ENCODE measurements at regions not wholly inside any gene's neighbourhood (a gene's known extent, or its start where the extent isn't known, plus 50 kb on each side); places are given as distances from the start of the nearest gene placed in this dataset.

- POLR2A ChIA-PET = interaction anchor here (0.6 kb wide), 2 partner anchors 41 to 117 kb away, joined by 5 to 8 read pairs; no protein-coding TSS in a partner anchor
- no peaks in the 10 kb centered on the region for H3K79me2 ChIP-seq (ENCODE audit: control insufficient read depth, insufficient read depth, low read length)
- WGBS (ENCODE audit: insufficient coverage, insufficient replicate concordance, low lambda C conversion rate, missing lambda C conversion rate) = 0% methylated on average over 1 of the region's 1 CpG
- no TSS peak for BruUV-seq (replicated peaks)
- H3K36me3 ChIP-seq (ENCODE audit: control insufficient read depth in 2 of 2, insufficient read depth in 2 of 2, low read length in 1 of 2) = no peaks in the 10 kb centered on the region
- in situ Hi-C loops (cut with MboI) = no loop called here
- RAD21 ChIA-PET (ENCODE audit: unreplicated experiment) = interaction anchor here (0.9 to 2.0 kb wide), 2 partner anchors 27 to 41 kb away, joined by 3 to 4 read pairs; no protein-coding TSS in a partner anchor
- H3K4me2 ChIP-seq (ENCODE audit: control insufficient read depth, insufficient read depth) = no peak overlapping the region
- H4K20me1 ChIP-seq (ENCODE audit: control insufficient read depth, insufficient read depth) = no peaks in the 10 kb centered on the region
- H3K9ac ChIP-seq (ENCODE audit: control insufficient read depth, insufficient read depth, low read length) = no peak overlapping the region
- intact Hi-C loops (cut with micrococcal nuclease; ENCODE audit: unreplicated experiment) = no loop called here
- SMC1A ChIA-PET (ENCODE audit: uncharacterized antibody, unreplicated experiment) = interaction anchor here (1.3 to 2.0 kb wide), 5 partner anchors 11 to 157 kb away, joined by 4 to 6 read pairs (median 5); no protein-coding TSS in a partner anchor
- H2AFZ ChIP-seq (ENCODE audit: control insufficient read depth, low read depth, low read length) = no peak overlapping the region
- H3K4me3 ChIP-seq = no peak overlapping the region
- DNase-seq (ENCODE audit: low read depth, low spot score) = no peak
- CTCF ChIA-PET = no interaction called here
- no peak for FAIRE-seq
- no peaks in the 10 kb centered on the region; the same call in 2 of the 3 replicates for H3K9me3 ChIP-seq (replicated peaks; ENCODE audit: control insufficient read depth, insufficient read depth, low read length)
- no peak for TF ChIP-seq CREM (IDR thresholded peaks at IDR 0.05; ENCODE audit: low read depth)
- TF ChIP-seq ZBTB33 (IDR thresholded peaks at IDR 0.05) = no peak
- TF ChIP-seq KLF5 (IDR thresholded peaks at IDR 0.05; ENCODE audit: partially characterized antibody) = no peak
- no peak for TF ChIP-seq KAT2A (conservative IDR thresholded peaks at IDR 0.05; ENCODE audit: control insufficient read depth, low read depth, low read length)
- no peak for TF ChIP-seq CBX5 (IDR thresholded peaks at IDR 0.05; ENCODE audit: low read depth)
- no peak for TF ChIP-seq TCF12 (IDR thresholded peaks at IDR 0.05; ENCODE audit: low read depth, low read length)
- TF ChIP-seq RBBP5 (conservative IDR thresholded peaks at IDR 0.05) = no peak
- TF ChIP-seq SP1 (IDR thresholded peaks at IDR 0.05; ENCODE audit: low read depth, low read length) = no peak
- no peak for TF ChIP-seq RFX5 (IDR thresholded peaks at IDR 0.05; ENCODE audit: low read depth, low read length)
- TF ChIP-seq ETV6 (conservative IDR thresholded peaks at IDR 0.05 in 1 of 2, IDR thresholded peaks at IDR 0.05 in 1 of 2; ENCODE audit: borderline replicate concordance in 1 of 2, low read depth in 1 of 2) = no peak
- TF ChIP-seq HDAC6 (IDR thresholded peaks at IDR 0.05; ENCODE audit: unreplicated experiment) = no peak
- no peak for TF ChIP-seq SMAD1 (IDR thresholded peaks at IDR 0.05; ENCODE audit: low read depth, partially characterized antibody)
- TF ChIP-seq STAT1 (conservative IDR thresholded peaks at IDR 0.05) = no peak
- TF ChIP-seq IRF5 (IDR thresholded peaks at IDR 0.05; ENCODE audit: borderline replicate concordance) = no peak
- no peak for ATAC-seq
- no peaks in the 10 kb centered on the region for H3K27me3 ChIP-seq (replicated peaks in 1 of 2; ENCODE audit: control insufficient read depth in 2 of 2, insufficient read depth in 2 of 2, low read length in 1 of 2)
- no peak overlapping the region for H3K27ac ChIP-seq (ENCODE audit: control insufficient read depth, insufficient read depth)
- H3K4me1 ChIP-seq (ENCODE audit: control insufficient read depth, insufficient read depth, low read length) = no peaks in the 10 kb centered on the region
These were observed 89.4 kb upstream of the BMP2 start for GRCh38 chr20:6678101-6678500.

Measured in GM12878 (cell line).